ENCODE measurements at regions not wholly inside any gene's neighbourhood (a gene's known extent, or its start where the extent isn't known, plus 50 kb on each side); places are given as distances from the start of the nearest gene placed in this dataset. TPM values are rescaled to one million over a fixed set of nuclear protein-coding genes. Genes with fewer than 3 reads are reported as not detected.

GRCh38 chr5:35284364-35284763 is 54.1 kb upstream of the PRLR start:
- H3K4me2 ChIP-seq (ENCODE audit: insufficient read depth, low read length): no peak overlapping the region
- H3K4me1 ChIP-seq (ENCODE audit: insufficient read depth, low read length): no peaks in the 10 kb centered on the region
- no peak for DNase-seq (ENCODE audit: insufficient read length, low spot score, missing footprints)

GRCh38 chr5:35282810-35283209 is 52.5 kb upstream of the PRLR start:
- Histone ChIP-seq H4K20me1 (ENCODE audit: insufficient read depth, low read length) (no peaks in the 10 kb centered on the region), H3K4me3 (ENCODE audit: insufficient read depth, low read length) (no peak overlapping the region), H3K79me2 (ENCODE audit: insufficient read depth, low read length) (no peaks in the 10 kb centered on the region), H3K36me3 (ENCODE audit: insufficient read depth, low read length) (no peaks in the 10 kb centered on the region), H3K27ac (ENCODE audit: low read depth, low read length) (no peak overlapping the region), H3K4me2 (ENCODE audit: insufficient read depth, low read length) (no peak overlapping the region), H3K4me1 (ENCODE audit: insufficient read depth, low read length) (no peaks in the 10 kb centered on the region), H3K27me3 (ENCODE audit: insufficient read depth, low read length) (no peaks in the 10 kb centered on the region), H3K9me3 (ENCODE audit: low read depth, low read length) (no peaks in the 10 kb centered on the region), H2AFZ (ENCODE audit: low read length) (no peak overlapping the region)
- no peak for DNase-seq (ENCODE audit: insufficient read length, low spot score, missing footprints)
- no peak for TF ChIP-seq CTCF (IDR thresholded peaks at IDR 0.05; ENCODE audit: extremely low read depth, low read depth, low read length)

More at GRCh38 chr5:35284364-35284763, 54.1 kb upstream of the PRLR start:
- H3K27me3 ChIP-seq (ENCODE audit: insufficient read depth, low read length): no peaks in the 10 kb centered on the region
- no peaks in the 10 kb centered on the region for H3K79me2 ChIP-seq (ENCODE audit: insufficient read depth, low read length)
- no peak for TF ChIP-seq CTCF (IDR thresholded peaks at IDR 0.05; ENCODE audit: extremely low read depth, low read depth, low read length)
- no peaks in the 10 kb centered on the region for H3K36me3 ChIP-seq (ENCODE audit: insufficient read depth, low read length)
- no peaks in the 10 kb centered on the region for H4K20me1 ChIP-seq (ENCODE audit: insufficient read depth, low read length)
- no peak overlapping the region for H3K27ac ChIP-seq (ENCODE audit: low read depth, low read length)
- H2AFZ ChIP-seq (ENCODE audit: low read length): no peak overlapping the region
- H3K9me3 ChIP-seq (ENCODE audit: low read depth, low read length): no peaks in the 10 kb centered on the region
- no peak overlapping the region for H3K4me3 ChIP-seq (ENCODE audit: insufficient read depth, low read length)

- no peak for TF ChIP-seq CTCF (IDR thresholded peaks at IDR 0.05; ENCODE audit: extremely low read depth, low read depth, low read length)
- Histone ChIP-seq H2AFZ (ENCODE audit: low read length) (no peak overlapping the region), H3K4me3 (ENCODE audit: insufficient read depth, low read length) (no peak overlapping the region), H3K4me1 (ENCODE audit: insufficient read depth, low read length) (no peaks in the 10 kb centered on the region), H3K27me3 (ENCODE audit: insufficient read depth, low read length) (no peaks in the 10 kb centered on the region), H3K4me2 (ENCODE audit: insufficient read depth, low read length) (no peak overlapping the region), H3K9me3 (ENCODE audit: low read depth, low read length) (no peaks in the 10 kb centered on the region), H3K36me3 (ENCODE audit: insufficient read depth, low read length) (no peaks in the 10 kb centered on the region), H3K27ac (ENCODE audit: low read depth, low read length) (no peak overlapping the region), H4K20me1 (ENCODE audit: insufficient read depth, low read length) (no peaks in the 10 kb centered on the region), H3K79me2 (ENCODE audit: insufficient read depth, low read length) (no peaks in the 10 kb centered on the region)
- DNase-seq (ENCODE audit: insufficient read length, low spot score, missing footprints): no peak
Observed at GRCh38 chr5:35281613-35282012, 51.3 kb upstream of the PRLR start.

Small RNA genes in the stretch of these regions (small RNA-seq; reads per million reads assigned to genes)
- not detected for gene RF00012

All from osteoblast (primary cell).